ENCODE measurements at regions not wholly inside any gene's neighbourhood (a gene's known extent, or its start where the extent isn't known, plus 50 kb on each side); places are given as distances from the start of the nearest gene placed in this dataset.

DNA sequence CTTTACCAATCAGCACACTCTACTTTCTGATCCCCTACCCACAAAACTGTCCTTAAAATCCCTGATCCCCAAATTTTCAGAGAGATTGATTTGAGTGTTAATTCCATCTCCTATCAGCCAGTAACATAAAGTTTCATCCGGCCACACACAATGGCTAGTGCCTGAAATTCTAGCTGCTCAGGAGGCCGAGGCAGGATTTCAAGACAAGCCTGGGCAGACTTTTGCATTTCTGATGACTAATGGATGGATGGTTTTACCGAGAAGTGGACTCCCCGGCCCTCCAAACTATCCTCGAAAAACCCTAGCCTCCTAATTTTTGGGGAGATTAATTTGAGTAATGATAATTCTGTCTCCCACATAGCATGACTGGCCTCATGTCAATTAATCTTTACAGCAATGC lies 269.8 kb upstream of the POU1F1 start:
- no peak for TF ChIP-seq POLR2AphosphoS5 (IDR thresholded peaks at IDR 0.05)
- TF ChIP-seq, protein P1, sequence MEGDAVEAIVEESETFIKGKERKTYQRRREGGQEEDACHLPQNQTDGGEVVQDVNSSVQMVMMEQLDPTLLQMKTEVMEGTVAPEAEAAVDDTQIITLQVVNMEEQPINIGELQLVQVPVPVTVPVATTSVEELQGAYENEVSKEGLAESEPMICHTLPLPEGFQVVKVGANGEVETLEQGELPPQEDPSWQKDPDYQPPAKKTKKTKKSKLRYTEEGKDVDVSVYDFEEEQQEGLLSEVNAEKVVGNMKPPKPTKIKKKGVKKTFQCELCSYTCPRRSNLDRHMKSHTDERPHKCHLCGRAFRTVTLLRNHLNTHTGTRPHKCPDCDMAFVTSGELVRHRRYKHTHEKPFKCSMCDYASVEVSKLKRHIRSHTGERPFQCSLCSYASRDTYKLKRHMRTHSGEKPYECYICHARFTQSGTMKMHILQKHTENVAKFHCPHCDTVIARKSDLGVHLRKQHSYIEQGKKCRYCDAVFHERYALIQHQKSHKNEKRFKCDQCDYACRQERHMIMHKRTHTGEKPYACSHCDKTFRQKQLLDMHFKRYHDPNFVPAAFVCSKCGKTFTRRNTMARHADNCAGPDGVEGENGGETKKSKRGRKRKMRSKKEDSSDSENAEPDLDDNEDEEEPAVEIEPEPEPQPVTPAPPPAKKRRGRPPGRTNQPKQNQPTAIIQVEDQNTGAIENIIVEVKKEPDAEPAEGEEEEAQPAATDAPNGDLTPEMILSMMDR (IDR thresholded peaks at IDR 0.05), result no peak
- no peak for TF ChIP-seq POLR2A (IDR thresholded peaks at IDR 0.05)
- TF ChIP-seq EP300 (IDR thresholded peaks at IDR 0.05), result no peak

Data from gastroesophageal sphincter (tissue), 3 donors.